ENCODE measurements at regions not wholly inside any gene's neighbourhood (a gene's known extent, or its start where the extent isn't known, plus 50 kb on each side); places are given as distances from the start of the nearest gene placed in this dataset.
A peak's percentile ranks its signal among the peaks of the same experiment; 100 is the strongest.

DNA sequence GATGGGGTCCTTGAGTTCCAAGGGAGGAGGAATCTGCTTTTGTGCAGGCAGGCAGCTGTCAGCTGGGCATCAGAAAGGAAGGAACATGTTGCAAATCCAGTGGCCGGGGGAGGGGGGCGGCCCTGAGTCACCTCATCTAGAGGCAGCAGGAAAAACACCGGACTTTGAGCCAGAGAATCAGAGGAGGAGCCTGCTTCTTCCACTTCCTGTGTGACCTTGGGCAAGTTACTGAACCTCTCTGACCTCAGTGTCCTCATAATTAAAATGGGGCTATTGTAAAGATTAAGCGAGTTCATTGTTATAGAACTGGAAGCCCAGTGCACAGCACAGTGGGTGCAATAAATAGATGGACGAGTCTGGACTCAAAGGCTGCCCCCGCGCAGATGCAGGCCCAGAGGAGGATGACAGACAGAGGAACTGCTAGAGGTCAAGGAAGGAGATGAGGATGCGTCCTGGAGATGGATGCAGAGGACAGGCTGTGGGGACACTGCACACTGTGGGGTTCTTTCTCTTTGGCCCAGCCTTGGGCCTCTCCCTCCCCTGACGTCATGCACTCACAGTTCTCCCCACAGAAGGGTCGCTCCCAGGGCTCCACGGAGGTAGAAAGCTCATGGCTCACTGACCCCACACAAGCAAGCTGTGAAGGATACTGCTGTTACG is 714.3 kb downstream of the MATN1 start:
- ChIA-PET CTCF (ENCODE audit: low intra/inter-chr PET ratio, low total read pairs) (no interaction called here), POLR2A (no interaction called here)
- no peak overlapping the region for H3K9ac ChIP-seq (ENCODE audit: insufficient read depth, low read depth, low read length)
- no peak overlapping the region for H3K27ac ChIP-seq (ENCODE audit: extremely low read length, insufficient read depth, low read length)
- H3K4me1 ChIP-seq (ENCODE audit: insufficient read depth, low read length), result peaks cover 10% of the 10 kb centered on the region
- in situ Hi-C loops (cut with HindIII; ENCODE audit: extremely low pct_ligation_motif_present, low pct_unique_long_range_greater_than_20kb), result no loop called here
- H3K4me3 ChIP-seq (replicated peaks in 1 of 3; ENCODE audit: insufficient read depth in 1 of 3, low read depth in 2 of 3, low read length in 3 of 3), result no peak overlapping the region
- H2AFZ ChIP-seq (ENCODE audit: low read length), result no peak overlapping the region
- no TSS peak for BruUV-seq (replicated peaks)
- H3K27me3 ChIP-seq (ENCODE audit: control insufficient read depth in 1 of 2, insufficient read depth in 2 of 2, low read length in 2 of 2), result peaks cover 0 to 1% of the 10 kb centered on the region in 2 experiments; a peak in 1 of 5 replicates
- H3K36me3 ChIP-seq (replicated peaks in 1 of 2; ENCODE audit: control insufficient read depth in 1 of 2, insufficient read depth in 2 of 2, low read length in 2 of 2), result no peaks in the 10 kb centered on the region
- H4K20me1 ChIP-seq (ENCODE audit: insufficient read depth, low read length), result no peaks in the 10 kb centered on the region
- no peak overlapping the region for H3K4me2 ChIP-seq (ENCODE audit: low read depth, low read length)
- FAIRE-seq (no peak), DNase-seq (ENCODE audit: low spot score) (peak; percentile 43), ATAC-seq (no peak; the same call in 2 of the 3 replicates)
- intact Hi-C loops (cut with micrococcal nuclease; ENCODE audit: unreplicated experiment), result no loop called here
- H3K79me2 ChIP-seq (ENCODE audit: insufficient read depth, low read length), result no peaks in the 10 kb centered on the region
- H3K9me3 ChIP-seq (ENCODE audit: low read length), result no peaks in the 10 kb centered on the region; the same call in 1 of the 2 replicates
- 62% methylated on average over 8 of the region's 12 CpGs for WGBS (ENCODE audit: low lambda C conversion rate)
- TF ChIP-seq CREB1 (IDR thresholded peaks at IDR 0.05) (peak; percentile 58), CREB1 (CRISPR knock-in tag; IDR thresholded peaks at IDR 0.05) (no peak), FOSL2 (CRISPR knock-in tag; IDR thresholded peaks at IDR 0.05) (peak; percentile 28; the same call in 1 of the 2 replicates), ZUFSP (CRISPR knock-in tag; IDR thresholded peaks at IDR 0.05; ENCODE audit: borderline replicate concordance) (no peak), NFATC3 (CRISPR knock-in tag; IDR thresholded peaks at IDR 0.05) (no peak), ARID2 (CRISPR knock-in tag; IDR thresholded peaks at IDR 0.05; ENCODE audit: borderline replicate concordance) (no peak), GATA4 (IDR thresholded peaks at IDR 0.05; ENCODE audit: borderline replicate concordance, low read depth) (no peak), ZNF530 (CRISPR knock-in tag; IDR thresholded peaks at IDR 0.05; ENCODE audit: low read depth) (no peak), CHD4 (IDR thresholded peaks at IDR 0.05; ENCODE audit: borderline replicate concordance, low read length) (0 out of 2 replicates have a peak, but pooled peaks have one; percentile 43), ZNF768 (CRISPR knock-in tag; IDR thresholded peaks at IDR 0.05) (peak; percentile 93), ZNF83 (CRISPR knock-in tag; IDR thresholded peaks at IDR 0.05; ENCODE audit: borderline replicate concordance) (no peak), HNF4A (CRISPR knock-in tag; IDR thresholded peaks at IDR 0.05) (peak; percentile 50)
- TF ChIP-seq, protein P1, sequence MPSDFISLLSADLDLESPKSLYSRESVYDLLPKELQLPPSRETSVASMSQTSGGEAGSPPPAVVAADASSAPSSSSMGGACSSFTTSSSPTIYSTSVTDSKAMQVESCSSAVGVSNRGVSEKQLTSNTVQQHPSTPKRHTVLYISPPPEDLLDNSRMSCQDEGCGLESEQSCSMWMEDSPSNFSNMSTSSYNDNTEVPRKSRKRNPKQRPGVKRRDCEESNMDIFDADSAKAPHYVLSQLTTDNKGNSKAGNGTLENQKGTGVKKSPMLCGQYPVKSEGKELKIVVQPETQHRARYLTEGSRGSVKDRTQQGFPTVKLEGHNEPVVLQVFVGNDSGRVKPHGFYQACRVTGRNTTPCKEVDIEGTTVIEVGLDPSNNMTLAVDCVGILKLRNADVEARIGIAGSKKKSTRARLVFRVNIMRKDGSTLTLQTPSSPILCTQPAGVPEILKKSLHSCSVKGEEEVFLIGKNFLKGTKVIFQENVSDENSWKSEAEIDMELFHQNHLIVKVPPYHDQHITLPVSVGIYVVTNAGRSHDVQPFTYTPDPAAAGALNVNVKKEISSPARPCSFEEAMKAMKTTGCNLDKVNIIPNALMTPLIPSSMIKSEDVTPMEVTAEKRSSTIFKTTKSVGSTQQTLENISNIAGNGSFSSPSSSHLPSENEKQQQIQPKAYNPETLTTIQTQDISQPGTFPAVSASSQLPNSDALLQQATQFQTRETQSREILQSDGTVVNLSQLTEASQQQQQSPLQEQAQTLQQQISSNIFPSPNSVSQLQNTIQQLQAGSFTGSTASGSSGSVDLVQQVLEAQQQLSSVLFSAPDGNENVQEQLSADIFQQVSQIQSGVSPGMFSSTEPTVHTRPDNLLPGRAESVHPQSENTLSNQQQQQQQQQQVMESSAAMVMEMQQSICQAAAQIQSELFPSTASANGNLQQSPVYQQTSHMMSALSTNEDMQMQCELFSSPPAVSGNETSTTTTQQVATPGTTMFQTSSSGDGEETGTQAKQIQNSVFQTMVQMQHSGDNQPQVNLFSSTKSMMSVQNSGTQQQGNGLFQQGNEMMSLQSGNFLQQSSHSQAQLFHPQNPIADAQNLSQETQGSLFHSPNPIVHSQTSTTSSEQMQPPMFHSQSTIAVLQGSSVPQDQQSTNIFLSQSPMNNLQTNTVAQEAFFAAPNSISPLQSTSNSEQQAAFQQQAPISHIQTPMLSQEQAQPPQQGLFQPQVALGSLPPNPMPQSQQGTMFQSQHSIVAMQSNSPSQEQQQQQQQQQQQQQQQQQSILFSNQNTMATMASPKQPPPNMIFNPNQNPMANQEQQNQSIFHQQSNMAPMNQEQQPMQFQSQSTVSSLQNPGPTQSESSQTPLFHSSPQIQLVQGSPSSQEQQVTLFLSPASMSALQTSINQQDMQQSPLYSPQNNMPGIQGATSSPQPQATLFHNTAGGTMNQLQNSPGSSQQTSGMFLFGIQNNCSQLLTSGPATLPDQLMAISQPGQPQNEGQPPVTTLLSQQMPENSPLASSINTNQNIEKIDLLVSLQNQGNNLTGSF (CRISPR knock-in tag; IDR thresholded peaks at IDR 0.05), result no peak
- TF ChIP-seq, protein P2, sequence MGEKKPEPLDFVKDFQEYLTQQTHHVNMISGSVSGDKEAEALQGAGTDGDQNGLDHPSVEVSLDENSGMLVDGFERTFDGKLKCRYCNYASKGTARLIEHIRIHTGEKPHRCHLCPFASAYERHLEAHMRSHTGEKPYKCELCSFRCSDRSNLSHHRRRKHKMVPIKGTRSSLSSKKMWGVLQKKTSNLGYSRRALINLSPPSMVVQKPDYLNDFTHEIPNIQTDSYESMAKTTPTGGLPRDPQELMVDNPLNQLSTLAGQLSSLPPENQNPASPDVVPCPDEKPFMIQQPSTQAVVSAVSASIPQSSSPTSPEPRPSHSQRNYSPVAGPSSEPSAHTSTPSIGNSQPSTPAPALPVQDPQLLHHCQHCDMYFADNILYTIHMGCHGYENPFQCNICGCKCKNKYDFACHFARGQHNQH (CRISPR knock-in tag; IDR thresholded peaks at IDR 0.05), result no peak
- TF ChIP-seq, protein P3, sequence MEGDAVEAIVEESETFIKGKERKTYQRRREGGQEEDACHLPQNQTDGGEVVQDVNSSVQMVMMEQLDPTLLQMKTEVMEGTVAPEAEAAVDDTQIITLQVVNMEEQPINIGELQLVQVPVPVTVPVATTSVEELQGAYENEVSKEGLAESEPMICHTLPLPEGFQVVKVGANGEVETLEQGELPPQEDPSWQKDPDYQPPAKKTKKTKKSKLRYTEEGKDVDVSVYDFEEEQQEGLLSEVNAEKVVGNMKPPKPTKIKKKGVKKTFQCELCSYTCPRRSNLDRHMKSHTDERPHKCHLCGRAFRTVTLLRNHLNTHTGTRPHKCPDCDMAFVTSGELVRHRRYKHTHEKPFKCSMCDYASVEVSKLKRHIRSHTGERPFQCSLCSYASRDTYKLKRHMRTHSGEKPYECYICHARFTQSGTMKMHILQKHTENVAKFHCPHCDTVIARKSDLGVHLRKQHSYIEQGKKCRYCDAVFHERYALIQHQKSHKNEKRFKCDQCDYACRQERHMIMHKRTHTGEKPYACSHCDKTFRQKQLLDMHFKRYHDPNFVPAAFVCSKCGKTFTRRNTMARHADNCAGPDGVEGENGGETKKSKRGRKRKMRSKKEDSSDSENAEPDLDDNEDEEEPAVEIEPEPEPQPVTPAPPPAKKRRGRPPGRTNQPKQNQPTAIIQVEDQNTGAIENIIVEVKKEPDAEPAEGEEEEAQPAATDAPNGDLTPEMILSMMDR (CRISPR knock-in tag; IDR thresholded peaks at IDR 0.05), result 0 out of 2 replicates have a peak, but pooled peaks have one; percentile 12
